ENCODE measurements at regions not wholly inside any gene's neighbourhood (a gene's known extent, or its start where the extent isn't known, plus 50 kb on each side); places are given as distances from the start of the nearest gene placed in this dataset.

DNA sequence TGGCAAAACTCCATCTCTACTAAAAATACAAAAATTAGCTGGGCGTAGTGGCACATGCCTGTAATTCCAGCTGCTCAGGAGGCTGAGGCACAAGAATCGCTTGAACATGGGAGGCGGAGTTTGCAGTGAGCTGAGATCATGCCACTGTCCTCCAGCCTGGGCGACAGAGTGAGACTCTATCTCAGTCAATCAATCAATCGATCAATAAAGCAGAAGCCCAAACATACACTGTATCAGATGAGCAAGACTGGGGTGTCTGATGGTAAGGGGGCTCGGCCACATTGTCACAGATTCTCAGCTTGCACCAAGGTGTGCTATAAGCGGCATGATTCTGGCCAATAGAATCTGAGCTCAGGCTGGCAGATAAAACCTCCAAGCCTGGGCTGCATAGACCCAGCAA, 261.1 kb downstream of the BUD13 start:
- no peaks in the 10 kb centered on the region for H3K4me1 Mint-ChIP-seq
- ATAC-seq: no peak
- H3K9me3 Mint-ChIP-seq: peaks cover 3% of the 10 kb centered on the region
- H3K27ac Mint-ChIP-seq: no peak overlapping the region
- H3K36me3 Mint-ChIP-seq: no peaks in the 10 kb centered on the region
- H3K27me3 Mint-ChIP-seq: peaks cover 62% of the 10 kb centered on the region
- no peak overlapping the region for H3K4me3 Mint-ChIP-seq

DNA sequence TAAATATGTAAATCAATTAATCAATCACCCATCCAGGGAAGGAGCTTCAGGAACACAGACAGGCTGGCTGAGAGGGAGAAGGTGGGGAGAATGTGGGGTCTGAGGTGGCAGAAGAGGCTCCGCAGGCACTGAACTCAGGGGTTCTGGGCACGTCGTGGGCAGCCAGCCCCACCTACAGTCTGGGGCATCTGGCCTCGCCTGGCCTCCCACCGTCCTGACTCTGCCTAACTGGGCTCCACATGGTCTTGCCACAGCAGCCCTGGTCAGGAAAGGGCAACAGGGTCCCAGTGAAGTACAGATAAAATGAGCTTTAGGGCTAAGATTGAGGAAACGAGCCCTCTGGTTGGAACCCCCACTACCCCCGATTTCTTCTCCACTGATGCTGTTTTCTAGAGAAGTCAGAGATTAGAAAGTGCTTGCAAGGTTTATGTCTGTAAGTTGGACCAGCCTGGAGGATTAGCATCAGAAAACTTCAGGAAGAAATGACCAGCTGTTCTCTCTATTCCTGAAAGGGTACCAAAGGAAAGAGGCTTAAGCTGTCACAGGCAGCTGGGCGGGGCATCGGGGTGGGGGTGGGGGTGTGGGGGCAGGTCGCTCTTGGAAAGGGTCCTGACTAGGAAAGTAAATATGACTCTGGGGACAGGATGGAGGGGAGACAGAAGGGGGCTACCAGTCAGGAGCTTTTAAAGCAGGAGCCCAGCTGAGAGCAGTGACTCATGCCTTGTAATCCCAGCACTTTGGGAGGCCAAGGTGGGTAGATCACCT, 261.7 kb downstream of the BUD13 start:
- Mint-ChIP-seq H3K27me3 (peaks cover 63% of the 10 kb centered on the region), H3K36me3 (no peaks in the 10 kb centered on the region), H3K4me1 (no peaks in the 10 kb centered on the region), H3K9me3 (peaks cover 3% of the 10 kb centered on the region), H3K27ac (no peak overlapping the region), H3K4me3 (no peak overlapping the region)
- no peak for ATAC-seq

DNA sequence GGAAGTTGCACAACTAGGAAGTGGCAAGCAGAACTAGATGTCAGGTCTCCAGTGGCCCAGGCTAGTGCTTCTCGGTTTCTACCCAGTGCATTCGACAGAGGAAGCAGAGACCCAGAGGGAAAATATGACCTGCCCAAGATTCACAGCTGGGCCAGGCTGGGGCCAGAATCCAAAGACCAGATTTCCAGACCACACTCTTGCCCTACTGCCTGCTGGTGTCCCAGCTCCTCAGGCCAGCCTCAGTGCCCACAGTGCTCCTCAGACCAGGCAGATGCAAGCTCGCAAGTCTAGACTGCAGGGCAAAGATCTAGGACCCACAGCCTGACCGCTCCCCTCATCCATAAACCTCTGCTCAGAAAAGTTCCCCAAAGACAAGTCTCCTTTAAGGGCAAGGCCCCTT, 262.6 kb downstream of the BUD13 start:
- Mint-ChIP-seq H3K9me3 (peaks cover 3% of the 10 kb centered on the region), H3K4me3 (no peak overlapping the region)

DNA sequence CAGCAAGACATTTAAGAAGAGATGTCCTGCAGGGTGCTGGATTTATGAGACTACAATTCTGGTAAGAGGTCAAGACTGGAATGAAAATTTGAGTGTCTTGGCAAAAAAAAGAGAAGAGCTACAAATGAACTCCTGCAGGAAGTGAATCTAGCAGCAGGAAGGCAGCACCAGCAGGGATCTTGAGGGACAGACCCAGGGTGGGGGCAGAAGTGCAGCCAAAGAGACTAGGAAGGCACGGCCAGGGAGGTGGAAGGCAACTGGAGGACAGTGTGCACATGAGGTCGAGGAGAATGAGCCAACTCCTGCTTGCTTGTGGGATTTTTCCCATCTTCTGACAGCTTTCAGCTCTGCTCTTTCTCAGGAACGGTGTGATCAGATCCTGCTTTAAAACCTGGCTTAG, 263.2 kb downstream of the BUD13 start:
- Mint-ChIP-seq H3K27me3 (peaks cover 68% of the 10 kb centered on the region), H3K4me1 (no peaks in the 10 kb centered on the region), H3K9me3 (peaks cover 3% of the 10 kb centered on the region), H3K27ac (no peak overlapping the region), H3K4me3 (no peak overlapping the region), H3K36me3 (no peaks in the 10 kb centered on the region)
- no peak for ATAC-seq

More for the DNA sequence above, 262.6 kb downstream of the BUD13 start:
- no peak overlapping the region for H3K27ac Mint-ChIP-seq
- peaks cover 63% of the 10 kb centered on the region for H3K27me3 Mint-ChIP-seq
- H3K4me1 Mint-ChIP-seq: no peaks in the 10 kb centered on the region
- no peak for ATAC-seq
- H3K36me3 Mint-ChIP-seq: no peaks in the 10 kb centered on the region

DNA sequence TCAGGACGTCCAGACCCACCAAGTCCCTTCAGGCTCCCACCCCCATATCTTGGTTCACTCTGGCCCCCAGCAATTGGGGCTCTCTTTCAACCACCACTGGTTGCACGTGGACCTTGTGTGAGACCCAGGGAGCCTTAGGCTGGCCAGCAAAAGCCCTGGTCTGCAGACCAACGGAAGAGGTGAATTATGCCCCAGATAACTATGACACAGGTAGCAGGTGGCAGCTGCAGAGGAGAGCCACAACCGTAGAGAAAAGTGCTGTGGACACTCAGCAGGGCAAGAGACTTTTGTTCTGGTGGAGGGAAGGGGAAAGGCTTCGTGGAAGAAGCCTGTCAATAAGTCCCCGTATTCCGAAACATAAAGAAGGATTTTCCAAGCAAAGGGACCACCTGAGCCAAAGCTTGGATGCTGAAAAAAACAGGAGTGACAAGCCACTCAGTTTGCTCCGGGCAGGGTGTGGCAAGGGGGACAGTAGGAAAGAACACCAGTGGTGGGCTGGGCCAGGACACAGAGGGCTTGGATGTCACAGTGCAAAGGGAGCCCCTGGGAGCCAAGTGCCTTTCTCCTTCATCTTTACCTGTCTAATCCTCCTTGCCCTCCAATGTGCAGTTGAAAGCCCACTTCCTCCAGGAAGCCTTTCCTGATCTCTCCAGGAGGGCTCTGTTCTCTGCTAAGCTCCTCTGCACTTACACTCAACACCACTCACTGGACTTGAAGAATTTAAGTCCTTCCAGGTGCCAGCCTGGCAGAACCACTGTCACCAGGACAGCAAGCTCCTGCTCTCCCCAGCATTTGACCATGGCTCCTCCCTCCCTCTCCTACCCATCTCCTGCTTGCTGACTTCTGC, 264.7 kb downstream of the BUD13 start:
- Mint-ChIP-seq H3K4me3 (no peak overlapping the region), H3K4me1 (no peaks in the 10 kb centered on the region), H3K27me3 (peaks cover 72% of the 10 kb centered on the region), H3K9me3 (no peaks in the 10 kb centered on the region), H3K27ac (no peak overlapping the region), H3K36me3 (no peaks in the 10 kb centered on the region)
- ATAC-seq: no peak

DNA sequence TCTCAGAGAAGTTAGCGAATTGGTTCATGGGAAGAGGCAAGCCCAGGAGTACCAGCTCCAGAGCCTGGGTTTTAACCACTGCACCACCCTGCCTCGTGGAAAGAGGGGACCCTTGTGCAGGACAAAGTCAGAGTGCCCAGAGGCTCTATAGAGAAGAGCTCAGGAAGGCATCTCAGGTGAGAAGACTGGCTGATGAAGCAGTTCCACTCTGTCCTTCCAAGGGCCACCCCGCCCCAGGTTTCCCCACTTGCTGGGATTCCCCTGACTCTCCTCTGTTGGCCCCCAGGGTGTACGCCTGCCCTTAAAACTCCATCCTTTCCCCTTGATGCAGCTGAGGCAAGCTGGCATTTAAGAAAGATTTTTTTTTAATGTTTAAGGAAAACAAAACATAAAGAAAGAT, 265.8 kb downstream of the BUD13 start:
- no peaks in the 10 kb centered on the region for H3K4me1 Mint-ChIP-seq
- no peaks in the 10 kb centered on the region for H3K36me3 Mint-ChIP-seq
- peaks cover 82% of the 10 kb centered on the region for H3K27me3 Mint-ChIP-seq
- H3K27ac Mint-ChIP-seq: no peak overlapping the region
- no peak overlapping the region for H3K4me3 Mint-ChIP-seq
- no peak for ATAC-seq
- no peaks in the 10 kb centered on the region for H3K9me3 Mint-ChIP-seq

DNA sequence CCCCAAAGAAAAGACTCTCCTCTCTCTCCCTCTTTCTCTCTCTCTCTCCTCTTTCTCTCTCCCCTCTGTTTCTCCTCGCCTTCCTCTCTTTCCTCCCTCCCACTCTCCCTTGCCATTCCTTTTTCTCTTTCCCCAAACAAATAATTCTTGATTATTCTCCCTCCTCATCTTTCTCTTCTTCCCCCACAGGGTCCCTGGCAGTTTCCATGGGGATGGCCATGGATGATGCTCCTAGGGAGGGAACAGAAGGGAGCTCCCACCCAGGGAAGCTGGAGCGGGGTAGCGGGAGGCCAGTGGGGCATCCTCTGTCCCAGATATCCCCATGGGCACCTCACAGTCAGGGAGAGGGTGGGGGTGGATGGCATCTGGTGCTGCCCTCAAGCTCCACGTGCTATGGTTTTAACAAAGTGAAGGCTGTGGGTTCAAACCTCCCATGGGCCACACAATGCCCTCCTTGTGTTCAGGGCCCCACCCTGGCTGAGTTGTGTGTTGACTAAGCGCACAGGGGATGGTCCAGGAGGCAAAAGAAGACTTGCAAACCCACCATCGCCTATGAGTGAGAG, 266.4 kb downstream of the BUD13 start:
- Mint-ChIP-seq H3K27me3 (peaks cover 89% of the 10 kb centered on the region), H3K27ac (no peak overlapping the region), H3K4me1 (no peaks in the 10 kb centered on the region), H3K9me3 (no peaks in the 10 kb centered on the region), H3K36me3 (no peaks in the 10 kb centered on the region), H3K4me3 (no peak overlapping the region)
- no peak for ATAC-seq

DNA sequence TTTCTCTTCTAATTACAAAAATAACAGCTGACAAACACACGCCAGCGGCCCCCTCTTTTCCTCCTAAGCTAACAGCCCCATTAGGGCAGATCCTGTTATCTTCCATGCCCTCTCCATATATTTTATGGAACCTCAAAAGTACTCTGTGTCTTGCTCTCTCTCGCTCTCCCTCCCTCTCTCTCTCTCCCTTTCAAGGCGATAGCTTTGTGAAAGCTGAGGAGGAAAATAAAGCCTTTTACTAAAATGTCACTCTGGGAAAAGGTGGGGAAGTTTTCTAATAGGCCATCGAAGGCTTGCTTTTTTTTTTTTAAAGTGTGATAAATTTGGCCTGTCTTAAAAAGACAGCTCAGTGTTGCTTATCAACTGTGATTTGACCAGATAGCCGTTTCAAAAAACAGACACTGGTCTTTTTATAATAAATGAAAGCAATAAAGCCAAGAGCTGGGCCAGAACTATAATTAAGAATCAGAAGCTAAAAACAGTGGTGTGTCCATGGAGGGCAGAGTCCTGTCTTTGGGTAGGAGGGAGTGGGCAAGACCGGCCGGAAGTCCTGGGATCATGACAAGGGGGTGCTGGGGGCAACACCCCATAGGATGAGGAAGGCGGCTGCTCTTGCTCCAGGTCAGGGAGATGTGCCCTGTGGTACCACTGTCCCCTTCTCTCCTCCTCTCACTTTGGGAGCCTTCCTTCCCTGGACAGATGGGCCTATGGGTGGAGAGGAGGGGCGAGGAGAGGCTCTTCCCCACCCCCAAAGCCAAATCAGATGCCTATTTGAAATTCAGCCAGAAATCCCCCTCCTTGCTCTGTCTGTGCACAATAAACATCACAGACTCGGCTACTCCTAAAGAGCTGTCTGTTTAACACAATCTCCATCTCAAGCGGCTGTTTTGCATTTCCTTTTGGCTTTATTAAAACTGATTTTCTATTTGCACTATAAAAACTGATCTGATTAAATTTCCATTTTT, 267.2 kb downstream of the BUD13 start:
- no peaks in the 10 kb centered on the region for H3K9me3 Mint-ChIP-seq
- H3K4me1 Mint-ChIP-seq: no peaks in the 10 kb centered on the region
- no peaks in the 10 kb centered on the region for H3K36me3 Mint-ChIP-seq
- H3K27me3 Mint-ChIP-seq: peaks cover 95% of the 10 kb centered on the region
- no peak overlapping the region for H3K27ac Mint-ChIP-seq
- no peak for ATAC-seq
- H3K4me3 Mint-ChIP-seq: no peak overlapping the region

DNA sequence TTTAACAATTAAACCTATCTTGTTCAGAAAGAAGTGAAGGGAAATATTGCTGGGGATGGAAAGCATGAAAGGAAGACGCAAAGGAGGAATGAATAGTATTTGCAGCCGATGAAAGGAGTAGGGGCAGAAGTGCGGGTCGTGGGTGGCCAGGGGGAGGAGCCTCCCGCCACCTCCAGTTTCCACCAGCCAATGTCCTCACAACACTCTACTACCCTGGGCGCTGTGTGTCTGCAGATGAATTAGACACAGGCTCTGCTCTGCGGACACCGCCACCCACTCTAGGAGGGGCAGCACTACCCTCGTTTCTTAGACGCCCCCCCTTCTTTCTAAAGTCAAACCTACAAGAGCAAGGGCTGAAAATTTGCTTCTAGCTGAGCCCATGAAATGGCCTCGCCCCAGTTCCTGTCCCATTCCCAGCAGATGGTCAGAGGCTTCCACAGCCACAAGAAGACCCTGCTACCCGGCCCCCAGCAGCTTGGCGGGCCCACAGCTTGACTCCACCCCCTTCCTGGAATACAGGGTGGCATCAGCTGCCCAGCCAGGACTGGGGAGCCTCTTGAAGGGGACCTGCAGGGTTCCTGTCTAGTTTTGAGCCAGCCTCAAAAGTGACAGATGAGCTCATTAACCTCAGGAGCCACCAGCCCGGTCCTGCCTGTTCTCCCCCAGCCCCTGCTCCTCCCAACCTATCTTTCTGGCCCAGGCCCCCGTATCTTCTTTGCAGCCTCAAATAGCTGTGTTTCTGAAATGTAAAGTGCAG, 268.1 kb downstream of the BUD13 start:
- no peak for ATAC-seq
- Mint-ChIP-seq H3K27ac (no peak overlapping the region), H3K27me3 (peaks cover 95% of the 10 kb centered on the region), H3K9me3 (no peaks in the 10 kb centered on the region), H3K4me1 (peaks cover 5% of the 10 kb centered on the region), H3K36me3 (no peaks in the 10 kb centered on the region), H3K4me3 (no peak overlapping the region)

DNA sequence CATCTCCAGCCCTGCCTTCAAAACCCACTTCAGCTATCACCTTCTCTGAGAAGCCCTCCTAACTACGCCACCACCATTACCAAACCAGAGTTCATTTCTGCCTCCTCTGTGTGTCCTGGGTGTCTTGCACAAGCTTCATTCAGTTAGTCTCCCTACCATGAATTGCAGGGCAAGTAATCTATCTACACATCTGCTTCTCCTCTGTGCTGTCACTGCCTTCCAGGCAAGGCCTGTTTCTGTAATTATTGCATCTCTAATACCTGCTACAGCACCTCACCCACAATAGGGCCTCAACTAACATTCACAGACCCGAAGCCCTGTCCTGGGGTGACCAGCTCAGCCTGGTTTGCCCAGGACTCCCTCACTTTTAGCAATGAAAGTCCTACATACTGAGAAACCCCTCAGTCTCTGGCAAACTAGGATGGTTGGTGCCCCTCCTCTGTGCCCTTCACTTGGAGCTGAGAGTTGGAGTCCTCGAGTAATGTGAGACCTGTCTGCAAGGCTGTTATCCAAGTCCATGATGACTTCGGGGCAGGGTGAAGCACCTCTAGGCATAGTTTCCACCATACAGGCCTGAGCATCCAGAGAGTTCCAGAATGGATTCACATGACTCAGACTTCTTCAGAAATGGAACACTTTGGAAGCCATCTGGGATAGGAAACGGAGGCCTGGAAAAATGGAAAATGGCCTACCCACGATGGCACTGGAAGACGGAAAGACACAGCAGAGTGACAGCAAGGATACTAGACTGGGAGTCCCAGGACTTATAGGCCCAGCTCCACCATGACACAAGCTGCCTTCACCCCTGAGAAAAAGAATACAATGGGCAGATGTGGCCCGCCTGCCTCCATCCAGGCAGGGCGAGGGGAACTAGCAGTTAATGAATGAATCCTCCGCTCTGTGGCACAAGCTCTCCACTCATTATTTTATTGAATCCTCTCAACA, 269.3 kb downstream of the BUD13 start:
- no peak for ATAC-seq
- Mint-ChIP-seq H3K4me1 (peaks cover 5% of the 10 kb centered on the region), H3K9me3 (no peaks in the 10 kb centered on the region), H3K27me3 (peaks cover 89% of the 10 kb centered on the region), H3K4me3 (no peak overlapping the region), H3K36me3 (no peaks in the 10 kb centered on the region), H3K27ac (no peak overlapping the region)

DNA sequence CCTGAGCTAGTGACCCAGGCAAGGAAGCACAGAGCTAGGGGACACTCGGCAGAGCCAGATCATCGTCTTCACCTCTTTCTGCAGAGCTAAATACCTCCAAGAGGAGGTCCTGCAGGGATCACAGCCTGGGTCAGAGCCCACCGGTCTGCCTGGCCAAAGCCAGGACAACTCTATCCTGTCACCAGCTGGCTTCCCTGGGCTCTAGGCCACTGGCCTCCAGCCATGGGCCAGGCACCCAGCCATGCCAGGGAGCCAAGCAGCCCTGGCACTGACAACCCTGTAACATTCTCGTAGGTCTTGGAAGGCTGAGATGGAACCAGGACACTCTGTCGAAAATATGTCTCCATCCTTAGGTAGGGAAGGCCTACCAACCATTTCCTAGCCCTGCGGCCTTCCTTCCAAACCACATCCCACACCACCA, 270.1 kb downstream of the BUD13 start:
- Mint-ChIP-seq H3K9me3 (no peaks in the 10 kb centered on the region), H3K4me1 (peaks cover 5% of the 10 kb centered on the region), H3K4me3 (no peak overlapping the region), H3K36me3 (no peaks in the 10 kb centered on the region), H3K27ac (no peak overlapping the region), H3K27me3 (peaks cover 82% of the 10 kb centered on the region)
- no peak for ATAC-seq

DNA sequence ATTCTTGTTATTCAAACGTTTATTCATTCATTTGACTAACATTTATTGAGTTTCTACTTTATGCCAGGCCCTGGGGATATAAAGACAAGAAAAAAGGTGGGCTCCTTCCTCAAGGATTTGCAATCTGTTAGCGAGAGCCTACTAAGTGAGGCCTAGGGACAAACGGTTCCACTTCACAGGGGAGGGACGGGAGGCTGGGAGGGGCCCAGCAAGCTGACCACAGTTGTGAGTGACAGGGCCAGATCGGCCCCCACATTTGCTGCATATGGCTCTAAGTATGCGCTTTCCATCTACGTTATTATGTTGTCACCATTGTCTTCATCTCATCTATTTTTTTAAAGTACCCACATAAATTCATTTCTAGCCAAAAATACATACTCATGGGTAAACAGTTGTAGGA, 271.1 kb downstream of the BUD13 start:
- Mint-ChIP-seq H3K27me3 (peaks cover 76% of the 10 kb centered on the region), H3K4me1 (peaks cover 5% of the 10 kb centered on the region)

DNA sequence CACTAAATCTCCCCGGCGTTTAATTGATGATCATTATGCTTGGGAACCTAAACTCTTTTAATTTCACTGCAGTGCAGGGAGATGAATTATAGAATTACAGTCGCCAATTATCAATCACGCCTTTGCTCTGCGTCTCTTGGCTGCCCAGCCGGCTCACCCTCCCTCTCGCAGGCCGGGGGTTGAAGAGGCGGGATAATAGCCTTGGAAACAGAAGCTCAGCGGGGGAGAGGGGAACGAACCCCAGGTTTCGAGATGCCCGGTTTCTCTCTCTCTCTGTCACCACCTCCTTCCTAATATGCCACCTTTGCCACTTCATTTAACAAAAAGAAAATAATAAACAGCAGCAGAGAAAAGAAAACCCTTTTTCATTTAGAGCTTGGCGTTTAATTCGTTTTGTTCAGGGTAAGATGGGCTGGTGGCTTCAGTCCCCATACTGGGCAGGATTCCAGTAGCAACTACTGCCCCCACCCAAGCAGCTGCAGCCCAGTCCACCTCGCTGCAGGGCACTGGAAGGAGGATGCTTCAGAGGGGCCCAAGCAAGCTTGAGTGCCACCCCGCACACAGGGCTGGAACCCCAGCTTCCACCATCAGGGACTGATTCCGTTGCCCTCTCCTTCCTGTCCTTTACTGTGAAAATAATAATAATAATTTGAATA, 271.7 kb downstream of the BUD13 start:
- Mint-ChIP-seq H3K9me3 (no peaks in the 10 kb centered on the region), H3K4me1 (peaks cover 5% of the 10 kb centered on the region), H3K4me3 (no peak overlapping the region), H3K27me3 (peaks cover 70% of the 10 kb centered on the region), H3K36me3 (no peaks in the 10 kb centered on the region), H3K27ac (no peak overlapping the region)
- no peak for ATAC-seq

More for the DNA sequence above, 271.1 kb downstream of the BUD13 start:
- H3K4me3 Mint-ChIP-seq: no peak overlapping the region
- H3K36me3 Mint-ChIP-seq: no peaks in the 10 kb centered on the region
- no peak overlapping the region for H3K27ac Mint-ChIP-seq
- H3K9me3 Mint-ChIP-seq: no peaks in the 10 kb centered on the region
- ATAC-seq: no peak
